Lung microvascular endothelial cell (primary cell): ENCODE measurements at regions not wholly inside any gene's neighbourhood (a gene's known extent, or its start where the extent isn't known, plus 50 kb on each side); places are given as distances from the start of the nearest gene placed in this dataset.

Experiments
- DNase-seq, 2 donors: peaks; one replicate each; pipeline versions ENCODE4 v3.0.0 to v3.0.0-alpha.2; 2010; ENCODE audit warnings: low read depth in 2 of 2

- no peak for DNase-seq
These were observed 230.7 kb upstream of the SRRM4 start for GRCh38 chr12:118750666-118751065.

DNA sequence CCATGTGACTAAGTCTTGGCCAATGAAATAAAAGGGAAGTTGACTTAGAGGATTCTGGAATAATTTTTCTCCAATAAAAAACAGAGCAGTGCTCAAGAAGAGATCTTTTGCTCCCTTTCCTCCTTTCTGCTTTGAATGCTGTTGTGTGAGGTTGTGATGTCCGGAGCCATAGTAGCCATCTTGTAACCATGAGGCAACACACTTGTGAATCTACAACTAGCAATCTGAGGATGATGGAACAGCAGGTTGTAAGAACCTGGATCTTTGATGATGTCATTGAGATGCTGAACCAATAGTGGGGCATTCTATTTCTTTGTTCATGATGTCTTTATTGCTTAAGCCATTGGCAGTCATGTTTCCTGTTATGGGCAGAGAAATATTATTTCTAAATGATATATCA lies 230.0 kb upstream of the SRRM4 start:
- DNase-seq, result no peak

GRCh38 chr12:118760623-118761022 lies 220.7 kb upstream of the SRRM4 start:
- no peak for DNase-seq

DNA sequence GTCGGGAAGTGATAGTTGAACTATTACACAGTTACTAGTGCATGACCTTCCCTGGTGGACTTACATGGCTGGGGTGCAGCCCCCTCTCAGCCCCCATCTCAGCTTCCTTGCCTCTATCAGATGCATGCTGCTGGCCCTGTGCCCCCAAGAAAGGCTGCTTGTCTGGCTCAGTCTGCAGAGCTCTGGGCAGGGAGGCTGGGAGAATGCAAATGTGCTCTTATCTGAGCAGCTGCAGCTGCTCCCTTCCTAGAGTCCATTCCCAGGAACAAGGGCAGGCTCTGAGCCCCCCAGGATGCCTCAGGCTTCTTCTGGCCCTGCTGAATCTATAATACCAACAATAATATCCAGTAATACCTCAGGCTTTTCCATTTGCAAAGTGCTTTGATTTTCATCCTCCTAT lies 218.1 kb upstream of the SRRM4 start:
- no peak for DNase-seq

DNA sequence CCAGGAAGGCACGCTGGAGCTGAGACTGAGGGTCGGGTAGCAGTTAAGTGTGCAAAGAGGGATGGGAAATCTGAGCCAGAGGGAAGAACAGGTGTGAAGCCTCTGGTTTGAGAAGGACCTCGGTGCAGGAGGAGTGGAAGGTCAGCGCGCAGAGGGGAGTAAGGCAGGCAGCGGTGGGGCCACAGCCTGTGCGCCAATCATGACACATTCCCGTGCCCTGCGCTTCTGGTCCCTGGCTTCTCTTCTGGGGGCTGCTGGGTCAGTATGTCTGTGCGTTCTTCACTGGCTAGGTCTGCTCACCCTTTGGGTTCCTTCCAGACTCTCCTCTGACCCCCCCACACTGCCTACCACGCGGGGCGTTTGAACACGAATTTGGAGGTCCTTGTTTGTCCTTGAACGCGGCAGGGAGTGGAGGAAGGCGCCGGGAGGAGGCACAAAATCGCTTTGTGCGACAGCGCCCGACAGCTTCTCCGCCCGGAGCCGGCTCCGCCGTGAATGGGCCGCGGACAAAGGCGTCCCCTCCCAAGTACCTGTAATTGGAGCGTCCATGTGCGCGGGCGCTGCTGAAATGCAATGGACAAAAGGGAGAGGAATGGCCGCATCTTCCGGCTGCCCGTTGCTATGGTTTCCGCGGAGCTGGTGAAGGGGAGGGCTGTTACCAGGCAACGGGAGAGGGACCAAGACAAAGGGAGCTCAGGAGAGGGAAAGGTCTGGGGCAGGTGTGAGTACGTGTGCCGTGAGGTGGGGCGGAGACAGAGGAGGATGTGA lies 207.2 kb upstream of the SRRM4 start:
- no peak for DNase-seq

DNA sequence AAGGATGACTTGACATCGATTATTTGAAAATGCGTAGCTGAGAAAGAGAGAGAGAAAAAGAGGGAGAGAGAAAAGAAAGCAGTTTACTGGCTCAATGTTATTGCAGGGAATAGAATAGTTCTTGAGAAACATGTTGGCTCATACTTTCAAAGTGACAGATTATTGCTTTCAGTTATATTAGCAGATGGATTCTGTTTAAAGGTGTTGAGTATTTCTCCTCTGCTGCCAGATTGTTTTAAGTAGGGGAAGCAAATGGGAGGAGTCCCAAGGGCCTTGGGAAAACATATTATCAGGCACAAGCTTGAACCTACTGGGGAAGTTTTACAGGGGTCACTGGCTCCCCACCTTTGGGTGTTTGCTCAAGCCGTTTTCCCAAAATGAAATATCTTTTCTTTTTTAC lies 203.8 kb upstream of the SRRM4 start:
- no peak for DNase-seq

DNA sequence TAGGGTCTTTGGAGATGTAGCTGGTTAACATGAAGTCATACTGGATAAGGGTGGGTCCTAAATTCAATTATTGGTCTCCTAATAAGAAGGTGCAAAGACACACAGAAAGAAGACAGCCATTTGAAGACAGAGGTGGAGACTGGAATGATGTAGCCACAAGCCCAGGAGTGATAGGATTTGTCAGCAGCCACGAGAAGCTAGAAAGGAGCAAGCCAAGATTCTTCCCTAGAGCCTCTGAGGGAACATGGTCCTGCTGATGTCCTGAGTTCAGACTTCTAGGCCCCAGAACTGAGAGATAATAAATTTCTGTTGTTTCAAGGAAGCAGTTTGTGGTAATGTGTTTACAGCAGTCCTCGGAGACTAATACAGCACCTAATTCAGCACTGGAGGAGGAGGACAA lies 203.3 kb upstream of the SRRM4 start:
- no peak for DNase-seq

GRCh38 chr12:118780939-118781338 lies 200.4 kb upstream of the SRRM4 start:
- no peak for DNase-seq

- no peak for DNase-seq
These were observed 199.6 kb upstream of the SRRM4 start for GRCh38 chr12:118781692-118782091.

- no peak for DNase-seq
These were observed 197.6 kb upstream of the SRRM4 start for GRCh38 chr12:118783703-118784102.

- DNase-seq, result no peak
These were observed 190.8 kb upstream of the SRRM4 start for GRCh38 chr12:118790578-118790977.

DNA sequence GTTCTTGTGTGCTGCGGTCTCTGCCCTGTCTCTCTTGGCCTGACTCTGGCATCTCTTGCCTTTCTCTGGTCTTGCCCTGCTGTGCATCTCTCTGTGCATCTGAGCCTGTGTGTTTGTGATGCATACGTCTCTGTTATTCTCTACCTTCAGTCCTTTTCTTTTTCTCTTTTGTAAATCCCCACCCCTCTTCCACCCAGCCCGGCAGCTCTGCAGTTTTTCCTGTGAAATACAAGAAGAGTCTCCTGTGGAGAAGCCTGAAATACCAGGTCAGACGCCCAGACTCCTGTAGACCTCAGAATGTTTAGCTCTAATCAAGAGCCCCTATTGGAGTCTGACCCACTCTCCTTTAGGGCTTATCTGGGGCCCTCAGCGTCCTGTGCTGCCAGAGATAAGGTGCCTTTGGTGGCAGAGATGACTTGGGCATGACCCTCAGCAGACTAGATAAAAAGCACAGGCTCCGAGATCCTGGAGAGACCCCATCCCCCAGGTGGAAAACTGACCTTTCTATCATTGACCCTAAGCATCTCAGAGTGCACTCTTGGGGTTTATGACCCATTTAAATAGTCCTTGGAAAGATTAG lies 167.5 kb upstream of the SRRM4 start:
- DNase-seq, result no peak

GRCh38 chr12:118816296-118816695 lies 165.0 kb upstream of the SRRM4 start:
- DNase-seq, result no peak

DNA sequence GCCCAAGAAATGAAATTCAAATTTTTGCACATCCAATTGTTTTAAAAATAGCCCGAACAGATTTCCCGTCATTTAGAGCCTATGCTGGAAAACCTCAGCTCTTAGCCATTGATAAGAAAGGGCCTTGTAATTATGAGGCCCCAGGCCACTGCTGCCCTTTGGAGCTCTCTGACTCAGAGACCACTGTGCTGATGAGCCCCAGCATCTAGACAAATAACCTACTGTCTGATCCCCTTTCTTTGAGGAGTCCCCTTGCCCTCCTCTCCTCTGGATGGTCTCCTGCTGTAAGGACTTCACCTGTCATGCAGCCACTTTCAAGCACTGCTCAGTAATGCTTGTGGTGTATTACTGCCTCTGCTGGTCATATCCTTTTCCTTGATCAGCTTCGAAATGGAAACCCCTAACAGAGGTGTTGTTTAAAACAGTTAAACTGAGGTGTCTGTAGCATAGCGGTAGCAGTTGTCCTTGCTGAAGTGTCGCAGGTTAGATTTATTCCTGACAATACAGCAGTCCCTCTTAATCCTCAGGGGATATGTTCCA lies 159.9 kb upstream of the SRRM4 start:
- DNase-seq, result no peak

DNA sequence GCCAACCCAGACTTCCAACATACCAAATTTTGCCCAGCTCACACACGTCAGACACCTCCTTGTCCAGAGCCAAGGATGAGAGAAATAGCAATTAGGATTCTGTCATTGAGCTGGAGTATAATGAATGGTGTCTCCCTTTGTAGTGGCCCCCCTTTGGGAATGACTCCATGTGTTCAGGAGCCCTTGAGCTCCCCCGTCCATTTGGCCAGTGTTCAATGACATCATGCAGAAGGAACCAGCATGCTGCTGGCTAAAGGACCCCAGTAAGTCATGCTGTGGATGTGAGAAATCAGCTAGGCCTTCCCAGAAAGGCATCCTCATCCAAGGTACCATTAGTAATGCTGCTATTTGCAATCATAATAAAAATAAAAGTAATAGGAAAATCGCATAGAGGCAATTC lies 158.8 kb upstream of the SRRM4 start:
- no peak for DNase-seq

- DNase-seq, result no peak
These were observed 154.3 kb upstream of the SRRM4 start for GRCh38 chr12:118827047-118827446.

DNA sequence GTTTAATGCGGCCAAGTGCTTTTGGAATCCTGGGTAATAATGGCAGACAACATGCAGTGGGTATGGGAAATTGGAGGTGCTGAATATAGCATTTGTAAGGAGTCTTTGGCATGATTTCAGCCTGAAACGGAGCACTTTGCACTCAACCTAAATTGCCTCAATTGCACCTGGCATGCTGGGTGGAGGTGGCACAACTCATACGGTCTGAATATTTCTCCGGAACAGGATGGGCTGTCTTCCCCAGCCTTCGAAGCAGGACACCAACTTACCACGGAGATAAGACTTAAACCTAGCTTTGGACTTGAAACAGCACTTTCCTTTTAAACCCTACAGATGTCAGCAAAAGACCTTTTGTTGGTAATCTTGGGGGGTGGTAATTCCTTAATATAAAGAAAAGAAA lies 153.7 kb upstream of the SRRM4 start:
- DNase-seq, result no peak

DNA sequence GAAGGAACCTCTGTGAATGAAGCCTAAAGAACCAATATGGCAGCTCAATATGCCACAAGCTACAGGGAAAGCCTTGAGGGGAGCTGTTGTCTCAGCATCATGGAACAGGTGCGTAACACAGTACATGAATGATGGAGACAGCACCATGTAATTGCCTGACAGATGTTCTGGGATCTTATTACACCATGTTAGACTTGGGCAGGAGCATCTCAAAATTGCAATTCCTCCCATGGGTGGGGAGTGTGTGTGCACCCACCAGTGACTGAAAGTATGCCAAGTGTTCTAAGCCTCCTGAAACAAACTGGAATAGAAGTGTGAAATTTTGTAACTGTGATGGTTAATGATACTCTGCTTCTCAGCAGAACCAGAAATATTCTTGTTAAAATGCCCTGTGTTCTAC lies 151.0 kb upstream of the SRRM4 start:
- DNase-seq, result no peak

GRCh38 chr12:118835926-118836325 lies 145.4 kb upstream of the SRRM4 start:
- DNase-seq, result no peak

- no peak for DNase-seq
These were observed 140.9 kb upstream of the SRRM4 start for GRCh38 chr12:118840399-118840798.

DNA sequence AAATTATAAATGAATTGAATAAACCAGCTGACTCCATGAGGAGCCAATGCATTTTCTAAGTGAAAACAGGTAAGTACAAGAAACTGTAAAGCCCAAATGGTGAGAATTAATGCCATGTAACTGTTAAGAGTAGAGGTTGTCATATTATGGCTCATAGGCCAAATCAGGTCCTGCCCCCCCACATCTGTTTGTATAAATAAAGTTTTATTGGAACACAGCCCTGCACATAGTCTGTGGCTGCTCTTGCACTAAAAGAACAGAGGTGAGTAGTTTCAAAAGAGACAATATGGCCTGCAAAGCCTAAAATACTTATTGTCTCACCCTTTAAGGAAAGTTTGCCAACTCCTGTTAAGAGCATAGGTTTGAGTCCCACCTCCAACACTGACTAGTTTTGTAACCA lies 140.5 kb upstream of the SRRM4 start:
- DNase-seq, result no peak

- DNase-seq, result no peak
These were observed 139.8 kb upstream of the SRRM4 start for GRCh38 chr12:118841588-118841987.

DNA sequence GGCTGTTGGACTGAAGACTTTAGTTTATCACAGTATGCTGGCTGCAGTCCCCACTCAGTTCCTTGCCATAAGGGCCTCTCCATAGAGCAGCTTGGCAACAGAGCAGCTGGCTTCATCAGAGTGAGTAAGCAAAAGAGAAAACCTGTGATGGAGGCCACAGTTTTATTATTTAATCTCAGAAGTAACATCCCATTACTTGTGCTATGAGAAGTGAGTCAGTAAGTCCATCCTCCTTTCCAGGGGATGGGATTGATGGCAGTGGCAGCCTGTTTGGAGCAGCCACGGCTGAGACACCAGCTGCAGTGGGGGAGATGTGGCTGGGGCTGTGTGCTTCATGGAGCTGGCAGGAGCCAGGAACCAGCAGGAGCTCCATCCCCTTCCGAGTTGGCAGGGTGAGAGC lies 138.5 kb upstream of the SRRM4 start:
- no peak for DNase-seq
